ENCODE measurements at regions not wholly inside any gene's neighbourhood (a gene's known extent, or its start where the extent isn't known, plus 50 kb on each side); places are given as distances from the start of the nearest gene placed in this dataset.

GRCh38 chr1:195831789-195832188 is 776.5 kb downstream of the KCNT2 start:
- Histone ChIP-seq H3K9ac (replicated peaks; ENCODE audit: extremely low read depth, insufficient read depth, low read length) (no peak overlapping the region), H4K20me1 (replicated peaks; ENCODE audit: control insufficient read depth, extremely low read depth, insufficient read depth, low read length) (no peaks in the 10 kb centered on the region), H2AFZ (ENCODE audit: low read depth, low read length) (no peak overlapping the region), H3K79me2 (ENCODE audit: control insufficient read depth, insufficient read depth, low read length) (no peaks in the 10 kb centered on the region), H3K4me3 (replicated peaks in 1 of 3; ENCODE audit: insufficient read depth in 1 of 3, low read depth in 1 of 3, low read length in 3 of 3) (no peak overlapping the region), H3K4me2 (ENCODE audit: insufficient read depth, low read length) (no peak overlapping the region), H3K4me1 (ENCODE audit: control insufficient read depth, extremely low read depth, insufficient read depth, low read length) (no peaks in the 10 kb centered on the region), H3K27me3 (ENCODE audit: control insufficient read depth in 2 of 2, insufficient read depth in 2 of 2, low read length in 2 of 2) (no peaks in the 10 kb centered on the region), H3K36me3 (ENCODE audit: control insufficient read depth in 2 of 2, extremely low read depth in 1 of 2, insufficient read depth in 2 of 2, low read length in 2 of 2) (no peaks in the 10 kb centered on the region), H3K27ac (ENCODE audit: insufficient read depth, low read depth, low read length) (no peak overlapping the region), H3K9me1 (replicated peaks; ENCODE audit: control insufficient read depth, extremely low read depth, insufficient read depth, low read length) (no peaks in the 10 kb centered on the region), H3K9me3 (replicated peaks; ENCODE audit: control insufficient read depth, insufficient read depth, low read length) (no peaks in the 10 kb centered on the region)
- FAIRE-seq = no peak
- intact Hi-C loops (cut with micrococcal nuclease) (no loop called here), dilution Hi-C loops (cut with MboI; ENCODE audit: extremely low pct_ligation_motif_present, low sequenced_read_pairs) (no loop called here)
- BruUV-seq (replicated peaks) = no TSS peak
- TF ChIP-seq FOS (IDR thresholded peaks at IDR 0.05; ENCODE audit: borderline replicate concordance, insufficient read depth, low read length) (no peak), POLR2A (IDR thresholded peaks at IDR 0.05; ENCODE audit: low read depth, low read length) (no peak), EZH2 (IDR thresholded peaks at IDR 0.05; ENCODE audit: borderline replicate concordance, low read depth, low read length, severe bottlenecking) (no peak), GATA2 (IDR thresholded peaks at IDR 0.05; ENCODE audit: insufficient read depth, insufficient read length, low read depth, low read length) (no peak), POLR2AphosphoS5 (IDR thresholded peaks at IDR 0.05; ENCODE audit: insufficient read depth, low read depth, low read length) (no peak), MYC (IDR thresholded peaks at IDR 0.05; ENCODE audit: low read depth, low read length) (no peak), JUN (IDR thresholded peaks at IDR 0.05; ENCODE audit: borderline replicate concordance, insufficient read depth, insufficient read length, low read depth) (no peak)
- TF ChIP-seq, protein P1, sequence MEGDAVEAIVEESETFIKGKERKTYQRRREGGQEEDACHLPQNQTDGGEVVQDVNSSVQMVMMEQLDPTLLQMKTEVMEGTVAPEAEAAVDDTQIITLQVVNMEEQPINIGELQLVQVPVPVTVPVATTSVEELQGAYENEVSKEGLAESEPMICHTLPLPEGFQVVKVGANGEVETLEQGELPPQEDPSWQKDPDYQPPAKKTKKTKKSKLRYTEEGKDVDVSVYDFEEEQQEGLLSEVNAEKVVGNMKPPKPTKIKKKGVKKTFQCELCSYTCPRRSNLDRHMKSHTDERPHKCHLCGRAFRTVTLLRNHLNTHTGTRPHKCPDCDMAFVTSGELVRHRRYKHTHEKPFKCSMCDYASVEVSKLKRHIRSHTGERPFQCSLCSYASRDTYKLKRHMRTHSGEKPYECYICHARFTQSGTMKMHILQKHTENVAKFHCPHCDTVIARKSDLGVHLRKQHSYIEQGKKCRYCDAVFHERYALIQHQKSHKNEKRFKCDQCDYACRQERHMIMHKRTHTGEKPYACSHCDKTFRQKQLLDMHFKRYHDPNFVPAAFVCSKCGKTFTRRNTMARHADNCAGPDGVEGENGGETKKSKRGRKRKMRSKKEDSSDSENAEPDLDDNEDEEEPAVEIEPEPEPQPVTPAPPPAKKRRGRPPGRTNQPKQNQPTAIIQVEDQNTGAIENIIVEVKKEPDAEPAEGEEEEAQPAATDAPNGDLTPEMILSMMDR (IDR thresholded peaks at IDR 0.05; ENCODE audit: extremely low read depth in 1 of 2, insufficient read depth in 1 of 2, low read depth in 1 of 2, low read length in 2 of 2) = no peak
- TF ChIP-seq, protein P2, sequence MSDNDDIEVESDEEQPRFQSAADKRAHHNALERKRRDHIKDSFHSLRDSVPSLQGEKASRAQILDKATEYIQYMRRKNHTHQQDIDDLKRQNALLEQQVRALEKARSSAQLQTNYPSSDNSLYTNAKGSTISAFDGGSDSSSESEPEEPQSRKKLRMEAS (IDR thresholded peaks at IDR 0.05; ENCODE audit: insufficient read depth, insufficient read length) = no peak
- ChIA-PET POLR2A (no interaction called here), CTCF (no interaction called here)
- DNase-seq (ENCODE audit: low read depth, low spot score) = no peak
